ENCODE measurements at regions not wholly inside any gene's neighbourhood (a gene's known extent, or its start where the extent isn't known, plus 50 kb on each side); places are given as distances from the start of the nearest gene placed in this dataset.

DNA sequence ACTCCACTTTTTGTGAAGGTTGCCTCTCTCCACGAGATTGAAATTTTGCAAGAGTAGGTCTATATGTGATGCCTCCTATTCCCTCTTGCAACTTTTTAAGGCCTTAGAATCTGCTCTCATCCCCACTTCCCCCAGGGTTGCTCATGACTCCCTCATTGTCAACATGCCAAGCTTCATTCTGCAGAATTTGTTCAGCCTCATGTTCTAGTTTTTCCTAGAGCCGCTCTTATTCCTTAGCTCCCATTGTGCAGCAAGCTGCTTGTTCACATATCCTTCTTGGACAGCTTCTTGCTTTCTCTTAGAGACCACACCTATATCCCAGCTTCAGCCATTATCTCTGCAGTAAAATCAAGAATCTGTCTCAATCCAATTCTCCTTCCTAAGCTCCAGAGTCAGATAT, 82.4 kb downstream of the CNGA2 start:
- Histone ChIP-seq H3K36me3 (no peaks in the 10 kb centered on the region), H3K27me3 (ENCODE audit: insufficient read depth, low read depth, severe bottlenecking) (no peaks in the 10 kb centered on the region), H3K4me3 (ENCODE audit: low read depth, low read length) (no peak overlapping the region), H3K27ac (no peak overlapping the region), H3K9me3 (ENCODE audit: severe bottlenecking) (no peaks in the 10 kb centered on the region)
- no peak for TF ChIP-seq CTCF (IDR thresholded peaks at IDR 0.05; ENCODE audit: low read depth, low read length)
- DNase-seq = no peak

DNA sequence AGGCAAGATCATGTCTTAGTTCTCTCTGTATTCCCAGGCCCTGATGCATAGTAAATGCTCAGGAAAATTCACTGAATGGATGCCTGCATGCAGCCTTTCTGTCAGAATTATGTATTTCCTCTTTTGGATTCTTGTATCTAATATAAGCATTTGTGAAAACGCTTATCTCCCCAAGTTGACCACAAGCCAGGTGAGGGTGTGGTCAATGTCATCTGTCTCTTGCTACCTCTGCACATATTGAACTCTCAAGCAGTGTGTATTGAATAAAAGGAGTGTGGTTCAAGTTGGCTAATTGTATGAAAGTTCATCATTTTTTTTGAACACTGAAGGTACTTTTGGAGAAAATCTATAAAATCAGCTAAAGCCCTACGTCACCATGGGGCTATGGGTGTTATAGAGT, 84.3 kb downstream of the CNGA2 start:
- DNase-seq = no peak
- Histone ChIP-seq H3K9me3 (ENCODE audit: severe bottlenecking) (no peaks in the 10 kb centered on the region), H3K27ac (no peak overlapping the region), H3K27me3 (ENCODE audit: insufficient read depth, low read depth, severe bottlenecking) (no peaks in the 10 kb centered on the region), H3K4me3 (ENCODE audit: low read depth, low read length) (no peak overlapping the region), H3K36me3 (no peaks in the 10 kb centered on the region)
- TF ChIP-seq CTCF (IDR thresholded peaks at IDR 0.05; ENCODE audit: low read depth, low read length) = no peak

- Histone ChIP-seq H3K27ac (no peak overlapping the region), H3K36me3 (no peaks in the 10 kb centered on the region), H3K4me3 (ENCODE audit: low read depth, low read length) (no peak overlapping the region), H3K9me3 (ENCODE audit: severe bottlenecking) (no peaks in the 10 kb centered on the region), H3K27me3 (ENCODE audit: insufficient read depth, low read depth, severe bottlenecking) (no peaks in the 10 kb centered on the region)
- no peak for TF ChIP-seq CTCF (IDR thresholded peaks at IDR 0.05; ENCODE audit: low read depth, low read length)
- no peak for DNase-seq
Measured at GRCh38 chrX:151821226-151821625, 86.7 kb downstream of the CNGA2 start.

GRCh38 chrX:151825007-151825406, 87.7 kb upstream of the MAGEA4 start:
- H3K27me3 ChIP-seq (ENCODE audit: insufficient read depth, low read depth, severe bottlenecking) = peaks cover 10% of the 10 kb centered on the region
- H3K36me3 ChIP-seq = no peaks in the 10 kb centered on the region
- DNase-seq = no peak
- H3K9me3 ChIP-seq (ENCODE audit: severe bottlenecking) = no peaks in the 10 kb centered on the region
- H3K4me3 ChIP-seq (ENCODE audit: low read depth, low read length) = no peak overlapping the region
- no peak for TF ChIP-seq CTCF (IDR thresholded peaks at IDR 0.05; ENCODE audit: low read depth, low read length)
- no peak overlapping the region for H3K27ac ChIP-seq

- Histone ChIP-seq H3K27ac (no peak overlapping the region), H3K27me3 (ENCODE audit: insufficient read depth, low read depth, severe bottlenecking) (peaks cover 10% of the 10 kb centered on the region), H3K4me3 (ENCODE audit: low read depth, low read length) (no peak overlapping the region), H3K36me3 (no peaks in the 10 kb centered on the region), H3K9me3 (ENCODE audit: severe bottlenecking) (no peaks in the 10 kb centered on the region)
- TF ChIP-seq CTCF (IDR thresholded peaks at IDR 0.05; ENCODE audit: low read depth, low read length) = no peak
- no peak for DNase-seq
Measured at GRCh38 chrX:151825925-151826485, 86.7 kb upstream of the MAGEA4 start.

- H3K36me3 ChIP-seq = no peaks in the 10 kb centered on the region
- H3K4me3 ChIP-seq (ENCODE audit: low read depth, low read length) = no peak overlapping the region
- H3K9me3 ChIP-seq (ENCODE audit: severe bottlenecking) = no peaks in the 10 kb centered on the region
- no peak for DNase-seq
- H3K27ac ChIP-seq = no peak overlapping the region
- TF ChIP-seq CTCF (IDR thresholded peaks at IDR 0.05; ENCODE audit: low read depth, low read length) = no peak
- peaks cover 10% of the 10 kb centered on the region for H3K27me3 ChIP-seq (ENCODE audit: insufficient read depth, low read depth, severe bottlenecking)
Measured at GRCh38 chrX:151828439-151829080, 84.1 kb upstream of the MAGEA4 start.
